NB4 (cell line): ENCODE measurements at regions not wholly inside any gene's neighbourhood (a gene's known extent, or its start where the extent isn't known, plus 50 kb on each side); places are given as distances from the start of the nearest gene placed in this dataset.

Source experiments
- MYC ChIP-seq: IDR thresholded peaks from 2 replicates; pipeline ENCODE4 v1.6.1; 2011; ENCODE audit warnings: low read depth, low read length
- TF ChIP-seq, protein P1 (sequence below): IDR thresholded peaks from one replicate; pipeline ENCODE4 v1.5.1; 2012; ENCODE audit warnings: low read depth, low read length

DNA sequence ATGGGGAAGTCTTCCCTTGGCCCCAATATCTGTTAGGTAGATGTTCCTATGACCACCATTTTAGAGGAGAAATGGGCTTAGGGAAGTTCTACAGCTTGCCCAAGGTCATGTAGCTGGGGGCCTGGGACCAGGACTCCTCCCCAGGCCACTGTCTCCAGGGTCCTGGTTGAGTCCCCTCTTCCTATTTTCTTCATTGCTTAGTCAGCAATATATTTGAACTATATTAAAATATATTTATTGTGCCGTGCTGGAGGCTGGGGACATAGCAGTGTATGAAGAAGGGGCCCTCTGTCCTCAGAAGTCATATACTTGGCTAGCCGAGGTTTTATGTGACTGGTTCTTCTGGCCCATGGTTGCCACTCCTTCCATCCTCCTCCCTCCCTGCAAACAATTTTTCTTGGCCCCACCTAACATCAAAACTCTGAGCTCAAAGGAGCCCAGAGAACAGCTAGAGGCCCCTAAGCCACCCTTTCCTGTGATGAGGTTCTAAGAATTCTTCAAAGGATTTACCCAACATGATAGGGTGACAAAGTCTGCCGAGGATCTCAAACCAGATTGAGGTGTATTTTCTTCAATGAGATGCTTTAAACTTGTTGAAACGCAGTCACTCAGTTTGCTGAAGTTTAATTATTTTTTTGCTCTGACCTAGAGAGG lies 121.2 kb upstream of the RASGRP1 start:
- TF ChIP-seq, protein P1, sequence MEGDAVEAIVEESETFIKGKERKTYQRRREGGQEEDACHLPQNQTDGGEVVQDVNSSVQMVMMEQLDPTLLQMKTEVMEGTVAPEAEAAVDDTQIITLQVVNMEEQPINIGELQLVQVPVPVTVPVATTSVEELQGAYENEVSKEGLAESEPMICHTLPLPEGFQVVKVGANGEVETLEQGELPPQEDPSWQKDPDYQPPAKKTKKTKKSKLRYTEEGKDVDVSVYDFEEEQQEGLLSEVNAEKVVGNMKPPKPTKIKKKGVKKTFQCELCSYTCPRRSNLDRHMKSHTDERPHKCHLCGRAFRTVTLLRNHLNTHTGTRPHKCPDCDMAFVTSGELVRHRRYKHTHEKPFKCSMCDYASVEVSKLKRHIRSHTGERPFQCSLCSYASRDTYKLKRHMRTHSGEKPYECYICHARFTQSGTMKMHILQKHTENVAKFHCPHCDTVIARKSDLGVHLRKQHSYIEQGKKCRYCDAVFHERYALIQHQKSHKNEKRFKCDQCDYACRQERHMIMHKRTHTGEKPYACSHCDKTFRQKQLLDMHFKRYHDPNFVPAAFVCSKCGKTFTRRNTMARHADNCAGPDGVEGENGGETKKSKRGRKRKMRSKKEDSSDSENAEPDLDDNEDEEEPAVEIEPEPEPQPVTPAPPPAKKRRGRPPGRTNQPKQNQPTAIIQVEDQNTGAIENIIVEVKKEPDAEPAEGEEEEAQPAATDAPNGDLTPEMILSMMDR = no peak
- TF ChIP-seq MYC = no peak
